AG09309 (cell line): ENCODE measurements at regions not wholly inside any gene's neighbourhood (a gene's known extent, or its start where the extent isn't known, plus 50 kb on each side); places are given as distances from the start of the nearest gene placed in this dataset.

Experiments used
- DNase-seq: peaks from one replicate; pipeline ENCODE4 v3.0.0-alpha.2; 2010; ENCODE audit warnings: low read depth
- H3K4me3 ChIP-seq: 2 replicates; pipeline ENCODE4 v1.5.1; 2011; ENCODE audit warnings: mild to moderate bottlenecking, low read depth, low read length, moderate library complexity; ENCODE audit not compliant: control insufficient read depth
- CTCF ChIP-seq: IDR thresholded peaks from 2 replicates; pipeline ENCODE4 v1.5.1; 2011; ENCODE audit warnings: mild to moderate bottlenecking, low read depth, low read length, inconsistent platforms; ENCODE audit not compliant: insufficient read depth, control insufficient read depth; ENCODE audit errors: missing control alignments

- H3K4me3 ChIP-seq: no peak overlapping the region
- TF ChIP-seq CTCF: no peak
- DNase-seq: no peak
These were observed 73.8 kb upstream of the SORCS1 start for GRCh38 chr10:107238275-107238674.

GRCh38 chr10:107232013-107232412 is 67.5 kb upstream of the SORCS1 start:
- TF ChIP-seq CTCF: no peak
- H3K4me3 ChIP-seq: no peak overlapping the region
- DNase-seq: no peak

GRCh38 chr10:107230887-107231286 is 66.4 kb upstream of the SORCS1 start:
- DNase-seq: no peak
- TF ChIP-seq CTCF: no peak
- H3K4me3 ChIP-seq: no peak overlapping the region

- no peak for DNase-seq
- H3K4me3 ChIP-seq: no peak overlapping the region
- TF ChIP-seq CTCF: no peak
These were observed 51.2 kb upstream of the SORCS1 start for GRCh38 chr10:107215681-107216080.
